Astrocyte of the hippocampus (primary cell): ENCODE measurements at regions not wholly inside any gene's neighbourhood (a gene's known extent, or its start where the extent isn't known, plus 50 kb on each side); places are given as distances from the start of the nearest gene placed in this dataset.

Source experiments
- DNase-seq: peaks from one replicate; pipeline ENCODE4 v3.0.0; 2011; ENCODE audit warnings: low read depth, low spot score

GRCh38 chr1:38265293-38266196, 219.0 kb upstream of the POU3F1 start:
- DNase-seq, result no peak

DNA sequence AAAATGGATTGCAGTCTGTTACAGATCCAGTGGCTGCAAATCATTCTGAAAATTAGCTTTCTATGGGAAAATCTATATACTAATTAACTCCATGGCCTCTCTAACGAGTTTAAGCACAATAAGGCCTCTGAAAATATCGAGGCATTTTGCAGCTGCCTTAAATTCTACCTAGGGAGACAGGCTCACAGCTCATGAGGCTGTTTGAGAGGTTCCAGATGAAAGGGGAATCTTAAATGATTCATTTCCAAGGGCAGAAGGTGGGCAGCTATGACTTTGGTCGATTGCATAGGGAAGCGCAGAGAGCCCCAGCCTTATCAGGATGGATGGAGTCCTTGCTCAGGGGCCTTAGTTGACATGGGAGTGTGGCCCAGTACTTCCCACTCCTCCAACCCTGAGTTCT, 216.8 kb upstream of the POU3F1 start:
- DNase-seq, result no peak

DNA sequence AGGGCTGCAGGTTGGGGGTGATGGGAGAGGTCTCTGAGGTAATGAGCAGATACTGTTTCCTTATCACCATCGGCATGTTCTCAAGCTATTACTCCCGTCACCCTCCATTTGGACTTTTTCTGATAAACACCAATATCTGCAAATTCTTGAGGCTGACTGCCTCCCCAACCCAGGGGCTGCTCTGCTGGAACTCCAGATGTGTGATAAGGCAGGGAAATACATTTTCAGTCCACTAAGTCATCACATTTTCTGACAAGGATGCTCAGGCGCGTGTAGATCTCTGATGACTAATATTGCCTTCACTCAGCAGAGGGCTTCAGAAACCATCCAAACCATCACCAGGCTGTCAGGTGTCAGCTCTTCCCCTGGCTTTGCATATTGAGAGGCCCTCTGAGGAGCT, 215.0 kb upstream of the POU3F1 start:
- no peak for DNase-seq

- DNase-seq, result no peak
Observed at GRCh38 chr1:38258085-38258627, 211.6 kb upstream of the POU3F1 start.

- DNase-seq, result no peak
Observed at GRCh38 chr1:38257374-38257773, 210.8 kb upstream of the POU3F1 start.

- DNase-seq, result no peak
Observed at GRCh38 chr1:38256072-38256471, 209.5 kb upstream of the POU3F1 start.

DNA sequence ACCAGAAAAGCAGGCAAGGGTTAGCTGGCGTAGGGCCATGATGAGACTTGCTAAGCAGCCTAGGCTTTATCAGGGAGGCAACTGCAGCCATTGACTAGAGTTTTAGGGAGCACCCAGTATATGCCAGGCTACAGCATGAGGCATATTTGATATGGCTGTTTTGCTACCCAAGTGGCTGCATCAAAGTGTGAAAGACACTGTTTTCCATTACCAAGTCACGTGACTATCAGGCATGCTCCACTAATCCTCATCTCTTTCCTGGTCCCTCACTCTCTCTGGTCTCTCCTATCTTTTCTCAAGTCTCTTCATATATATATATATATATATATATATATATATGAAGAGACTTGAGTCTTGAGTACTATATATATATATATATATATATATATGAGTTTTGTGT, 206.7 kb upstream of the POU3F1 start:
- no peak for DNase-seq

- DNase-seq, result no peak
Observed at GRCh38 chr1:38250356-38250755, 203.8 kb upstream of the POU3F1 start.

DNA sequence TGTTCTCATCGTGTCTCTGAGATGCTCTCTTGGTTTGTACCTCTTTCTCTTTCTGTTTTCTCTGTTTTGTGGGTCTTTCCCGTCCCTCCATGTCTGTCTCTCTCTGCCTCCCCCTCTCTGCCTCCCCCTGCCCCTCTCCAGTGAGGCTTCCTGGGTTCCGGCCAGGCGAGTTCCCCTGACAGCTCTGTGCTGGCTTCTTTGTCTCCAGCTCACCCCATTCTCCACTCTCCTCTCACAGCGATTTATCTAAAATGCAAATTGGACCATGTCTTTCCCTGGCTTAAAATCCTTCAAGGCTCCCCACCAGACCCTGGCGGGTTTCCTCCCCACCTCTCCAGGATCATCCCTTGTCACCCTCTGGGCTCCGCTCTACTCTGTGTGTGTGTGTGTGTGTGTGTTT, 202.4 kb upstream of the POU3F1 start:
- DNase-seq, result no peak

GRCh38 chr1:38246955-38247952, 200.7 kb upstream of the POU3F1 start:
- peak; percentile 47 for DNase-seq

DNA sequence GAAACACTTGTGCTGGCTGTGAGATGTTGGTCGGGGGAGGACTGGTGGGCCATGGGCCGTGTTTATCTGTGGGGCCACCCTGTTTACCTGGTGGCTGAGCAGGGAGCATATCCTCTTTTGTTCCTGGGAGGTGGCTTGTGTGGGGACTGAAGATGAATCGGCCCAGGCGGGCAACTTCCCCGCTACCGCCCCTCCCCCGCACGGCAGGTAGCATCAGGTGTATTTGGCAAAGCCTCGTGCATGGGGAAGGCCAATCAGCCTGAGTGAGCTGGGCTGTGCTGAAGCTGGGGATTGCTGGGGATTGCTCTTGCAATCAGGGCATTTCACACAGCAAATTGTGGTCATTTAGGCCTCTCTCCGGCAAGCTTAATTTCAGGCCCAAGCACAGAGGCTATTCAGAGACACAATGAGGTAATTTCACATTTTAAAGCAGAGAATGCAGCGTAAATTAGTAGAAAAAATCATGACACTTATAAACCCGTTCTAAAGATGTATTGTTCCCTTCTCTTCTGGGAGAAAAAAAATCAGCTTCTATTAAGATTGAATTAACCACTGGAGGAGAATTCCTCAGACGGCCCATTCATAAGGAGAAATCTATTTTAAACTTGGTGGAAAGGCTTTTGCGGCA, 197.7 kb upstream of the POU3F1 start:
- DNase-seq, result no peak

DNA sequence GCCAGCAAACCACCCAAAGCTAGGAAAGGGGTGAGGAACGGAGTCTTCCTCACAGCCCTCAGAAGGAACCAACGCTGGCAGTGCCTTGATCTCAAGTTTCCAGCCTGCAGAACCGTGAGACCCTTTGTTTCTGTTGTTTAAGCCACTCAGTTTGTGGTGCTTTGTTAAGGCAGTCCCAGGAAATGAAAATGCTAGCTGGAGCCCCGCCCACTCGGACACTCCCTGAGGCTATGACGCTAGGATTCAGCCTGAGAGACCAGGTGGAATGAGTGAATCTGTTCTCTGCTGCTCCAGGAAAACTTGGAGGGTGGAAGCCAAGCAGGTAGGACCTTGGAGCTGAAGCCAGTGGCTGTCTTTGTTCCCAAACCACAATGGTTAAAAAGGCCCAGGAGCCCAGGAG, 196.5 kb upstream of the POU3F1 start:
- no peak for DNase-seq

DNA sequence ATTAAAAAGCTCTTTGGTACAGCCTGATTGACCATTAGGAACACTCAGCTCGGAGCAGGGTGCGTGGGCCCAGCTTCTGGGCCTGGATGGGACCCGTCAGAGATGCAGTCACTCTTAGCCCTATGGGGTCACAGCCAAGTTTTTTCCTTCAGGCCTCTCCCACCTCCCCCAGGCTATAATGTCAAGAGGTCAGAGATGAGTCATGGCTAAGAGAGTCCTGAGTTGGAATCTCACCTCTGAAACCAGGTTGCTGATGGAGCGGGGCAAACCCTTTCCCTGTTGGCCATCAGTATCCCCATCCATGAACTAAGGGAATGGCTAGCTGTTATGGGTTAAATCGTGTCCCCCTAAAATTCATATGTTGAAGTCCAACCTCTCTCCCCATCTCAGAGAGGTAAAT, 195.9 kb upstream of the POU3F1 start:
- no peak for DNase-seq

- DNase-seq, result no peak
Observed at GRCh38 chr1:38241594-38242334, 195.2 kb upstream of the POU3F1 start.

GRCh38 chr1:38240618-38241017, 194.0 kb upstream of the POU3F1 start:
- no peak for DNase-seq

- no peak for DNase-seq
Observed at GRCh38 chr1:38239258-38239835, 192.8 kb upstream of the POU3F1 start.

DNA sequence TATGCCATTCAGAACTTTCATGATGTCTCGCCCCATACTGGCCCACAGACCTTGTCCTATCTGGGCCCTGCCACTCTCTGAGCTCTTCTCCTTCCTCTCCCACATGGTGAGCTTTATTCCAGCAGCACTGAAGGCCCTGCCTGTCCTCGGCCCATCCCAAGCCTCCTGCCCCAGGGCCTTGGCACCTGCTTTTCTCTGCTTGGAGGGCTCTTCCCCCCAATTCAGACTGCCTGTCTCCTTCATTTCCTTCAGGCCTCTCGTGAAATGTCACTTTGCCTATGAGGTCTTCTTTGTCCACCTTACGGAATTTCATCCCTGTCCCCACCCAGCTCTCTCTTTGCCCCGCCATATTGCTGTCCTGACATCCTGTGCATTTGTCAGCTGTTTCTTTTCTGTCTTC, 191.7 kb upstream of the POU3F1 start:
- no peak for DNase-seq

DNA sequence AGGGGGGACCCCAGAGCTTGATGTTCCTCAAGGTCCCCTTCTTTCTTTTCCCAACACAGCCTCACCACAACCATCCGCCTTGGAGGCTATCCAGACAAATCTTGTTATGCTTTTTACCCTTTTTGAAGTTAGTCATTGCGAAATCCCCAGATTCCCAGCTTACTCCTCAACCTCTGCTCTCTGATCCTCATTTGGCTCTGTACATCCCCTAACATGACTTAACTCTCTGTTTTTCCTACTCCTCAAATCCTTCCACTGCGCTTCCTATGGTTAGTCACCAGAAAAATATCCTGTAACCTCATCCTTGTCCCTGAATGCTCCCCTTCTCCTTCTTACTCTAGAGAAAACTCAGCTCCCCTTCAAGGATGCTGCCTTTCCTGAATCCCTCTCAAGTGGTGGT, 189.1 kb upstream of the POU3F1 start:
- DNase-seq, result peak; percentile 66

- no peak for DNase-seq
Observed at GRCh38 chr1:38231941-38232340, 185.3 kb upstream of the POU3F1 start.

- DNase-seq, result no peak
Observed at GRCh38 chr1:38228718-38229117, 182.1 kb upstream of the POU3F1 start.

DNA sequence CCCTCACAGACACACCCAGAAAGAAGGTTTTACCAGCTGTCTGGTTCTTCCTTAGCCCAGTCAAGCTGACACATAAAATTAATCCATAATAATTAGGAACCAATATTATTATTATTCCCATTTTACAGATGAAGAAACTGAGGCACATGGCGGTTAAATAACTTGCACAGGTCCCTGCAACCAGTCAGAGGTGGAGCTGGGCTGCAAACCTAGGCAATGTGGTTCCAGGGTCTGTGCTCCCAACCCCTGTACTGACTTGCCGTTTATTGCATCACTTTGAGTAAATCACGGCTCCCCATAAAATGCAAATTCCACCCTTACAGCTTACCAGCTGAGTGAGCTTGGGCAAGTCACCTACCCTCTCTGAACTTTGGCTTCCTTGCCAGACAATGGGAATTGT, 179.2 kb upstream of the POU3F1 start:
- DNase-seq, result no peak
